COR-L47 (cell line): ENCODE measurements at regions not wholly inside any gene's neighbourhood (a gene's known extent, or its start where the extent isn't known, plus 50 kb on each side); places are given as distances from the start of the nearest gene placed in this dataset.
A peak's percentile ranks its signal among the peaks of the same experiment; 100 is the strongest.
"Not testable (repeated sequence)": the region's sequence is repeated elsewhere in the genome, so short reads cannot be mapped to it uniquely, and the experiment has no call there.

ENCODE experiments used
- DNase-seq: peaks from one replicate; lab custom pipeline; 2025; lab: John Stamatoyannopoulos, UW

- DNase-seq = no peak
These were observed 200.7 kb downstream of the IPMK start for GRCh38 chr10:58066979-58067378.

DNA sequence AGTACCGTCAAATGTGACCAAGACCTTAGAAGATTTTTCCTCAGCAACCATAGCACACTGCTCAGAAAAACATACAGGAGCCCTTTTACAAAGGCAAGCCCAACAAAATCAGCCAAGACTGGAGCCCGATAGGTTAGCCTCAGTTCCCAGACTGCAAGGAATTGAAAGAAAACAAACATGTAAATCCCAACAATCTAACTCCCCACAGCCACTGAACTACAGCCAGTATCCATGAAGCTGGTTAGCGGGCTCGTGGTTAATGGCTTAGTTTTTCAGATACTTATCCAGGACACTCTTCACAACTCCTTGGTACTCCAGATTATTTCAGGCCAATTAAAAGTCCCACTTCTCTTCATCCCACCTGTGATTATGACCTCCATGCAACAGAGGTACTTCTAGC lies 201.6 kb downstream of the IPMK start:
- no peak for DNase-seq

DNA sequence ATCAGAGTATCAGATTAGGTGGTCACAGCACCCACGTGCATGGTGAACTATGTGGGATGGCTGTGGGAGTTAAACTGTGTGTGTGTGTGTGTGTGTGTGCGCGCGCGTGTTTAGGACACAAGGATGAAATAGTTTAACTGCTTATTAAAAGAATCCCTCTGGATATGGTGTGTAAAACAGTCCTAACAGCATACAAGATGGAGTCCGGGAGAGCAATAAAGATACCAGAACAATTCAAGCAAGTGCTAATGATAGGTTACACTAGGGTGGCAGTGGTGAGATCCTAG lies 202.2 kb downstream of the IPMK start:
- DNase-seq = no peak

GRCh38 chr10:58064714-58065528 lies 202.8 kb downstream of the IPMK start:
- peak; percentile 26 for DNase-seq

GRCh38 chr10:58063861-58064480 lies 203.7 kb downstream of the IPMK start:
- no peak for DNase-seq

- DNase-seq = not testable (repeated sequence)
These were observed 209.0 kb downstream of the IPMK start for GRCh38 chr10:58058683-58059082.

- no peak for DNase-seq
These were observed 212.8 kb downstream of the IPMK start for GRCh38 chr10:58054881-58055280.

GRCh38 chr10:58052772-58053171 lies 214.9 kb downstream of the IPMK start:
- no peak for DNase-seq

- DNase-seq = no peak
These were observed 217.1 kb downstream of the IPMK start for GRCh38 chr10:58050575-58050974.

DNA sequence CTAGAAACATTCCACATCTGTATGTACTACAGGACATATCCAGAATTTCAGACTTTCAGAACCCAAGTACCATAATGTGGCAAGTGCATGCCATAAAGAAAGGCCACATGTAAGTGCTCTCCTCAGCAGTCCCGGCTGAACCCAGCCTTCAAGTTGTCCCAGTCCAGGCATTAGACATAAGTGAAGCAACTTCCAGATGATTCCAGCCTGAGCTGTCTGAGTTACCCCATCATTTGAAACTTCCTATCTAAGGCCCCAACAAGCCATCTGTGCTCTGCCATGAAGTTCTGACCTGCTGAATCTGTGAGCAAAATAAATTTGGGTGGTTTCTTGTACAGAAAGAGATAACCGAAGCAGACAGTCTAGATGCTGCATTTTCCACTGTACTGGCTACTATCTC lies 218.8 kb downstream of the IPMK start:
- DNase-seq = no peak

DNA sequence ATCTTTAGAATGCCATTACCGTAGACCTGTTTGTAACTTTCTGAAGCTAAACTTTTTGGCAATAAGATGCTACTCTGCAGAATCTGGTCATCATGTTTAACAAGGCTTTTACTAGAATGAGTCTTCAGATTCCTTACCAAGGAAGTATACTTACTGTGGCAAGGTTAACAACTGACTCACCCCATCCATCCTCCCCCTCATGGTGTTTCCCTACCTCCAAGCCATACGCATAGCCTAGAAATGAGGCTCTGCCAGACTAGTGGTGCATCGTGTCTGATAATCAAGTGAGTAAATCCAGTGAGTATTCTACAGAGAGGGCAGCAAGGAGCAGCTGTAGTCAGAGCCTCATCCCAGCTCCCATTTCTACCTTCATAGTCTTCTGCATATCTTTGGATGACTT lies 223.6 kb downstream of the IPMK start:
- no peak for DNase-seq

DNA sequence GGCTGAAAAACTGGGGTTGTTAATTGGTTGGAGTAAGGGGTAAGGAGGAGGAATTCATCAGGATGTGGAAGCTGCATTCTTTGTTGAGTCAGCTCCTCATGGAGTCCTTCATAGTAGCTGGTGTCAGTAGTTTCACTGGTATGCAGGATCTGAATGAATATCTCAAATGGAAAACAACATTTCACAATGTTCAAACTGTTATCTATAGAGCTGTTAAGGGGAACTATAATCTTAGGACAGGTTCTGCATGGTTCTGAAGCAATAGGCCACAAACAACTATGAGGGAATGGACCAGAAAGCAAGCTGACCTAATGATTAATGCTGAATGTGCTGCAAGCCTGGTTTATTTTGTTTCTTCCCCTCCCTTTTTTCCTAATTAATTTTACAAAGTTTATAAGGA lies 225.8 kb downstream of the IPMK start:
- DNase-seq = no peak

GRCh38 chr10:58030208-58030607 lies 237.5 kb downstream of the IPMK start:
- DNase-seq = no peak

DNA sequence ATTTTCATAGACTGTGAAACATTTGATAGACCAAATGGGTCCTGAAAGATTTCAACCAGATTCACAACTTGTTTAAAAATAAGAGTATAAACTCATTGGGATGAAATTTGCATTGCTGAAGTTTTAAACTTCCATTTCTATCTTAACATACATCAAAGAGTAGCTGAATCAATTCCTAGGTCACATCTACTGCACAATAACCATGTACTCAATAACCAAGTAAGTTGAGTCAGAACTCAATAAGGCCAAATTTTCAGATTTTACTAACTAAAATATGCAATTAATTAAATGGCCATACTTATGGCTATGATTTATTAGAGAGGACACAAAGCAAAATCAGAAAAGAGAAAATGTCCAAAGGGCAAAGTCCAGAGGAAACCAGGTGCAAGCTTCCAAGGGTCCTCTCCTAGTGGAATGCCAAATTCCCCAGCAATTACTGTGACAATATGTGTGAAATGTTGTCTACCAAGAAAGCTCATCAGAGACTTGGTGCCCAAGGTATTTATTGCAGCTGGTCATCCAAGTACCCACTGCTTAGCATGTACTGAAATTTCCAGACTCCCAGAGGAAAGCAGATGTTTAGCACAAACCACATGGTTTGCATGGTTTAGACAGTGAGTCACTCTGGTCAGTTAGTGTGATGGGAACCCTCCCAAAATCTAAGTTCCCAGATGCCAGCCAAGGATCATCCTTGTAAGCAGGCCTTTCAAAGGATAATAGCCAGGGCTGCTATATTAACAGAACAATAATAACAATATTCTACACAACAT lies 238.9 kb downstream of the IPMK start:
- no peak for DNase-seq

DNA sequence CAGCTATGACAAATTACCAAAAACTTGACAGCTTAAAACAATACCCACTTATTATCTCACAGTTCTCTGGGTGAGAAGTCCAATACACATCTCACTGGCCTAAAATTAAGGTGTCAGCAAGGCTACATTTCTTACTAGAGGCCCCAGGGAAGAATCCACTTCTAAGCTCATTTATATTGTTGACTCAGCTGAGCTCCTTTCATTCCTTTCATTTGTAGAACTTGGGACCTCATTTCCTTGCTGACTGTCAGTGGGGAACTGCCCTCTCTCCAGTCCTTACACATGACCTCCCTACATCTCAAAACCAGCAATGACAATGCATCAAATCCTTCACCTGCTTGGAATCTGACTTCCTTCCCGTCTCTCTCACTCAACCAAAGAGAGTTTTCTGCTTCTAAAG lies 240.3 kb downstream of the IPMK start:
- peak; percentile 25 for DNase-seq

- no peak for DNase-seq
These were observed 241.7 kb downstream of the IPMK start for GRCh38 chr10:58026036-58026435.

GRCh38 chr10:58023341-58024073 lies 244.2 kb downstream of the IPMK start:
- no peak for DNase-seq

DNA sequence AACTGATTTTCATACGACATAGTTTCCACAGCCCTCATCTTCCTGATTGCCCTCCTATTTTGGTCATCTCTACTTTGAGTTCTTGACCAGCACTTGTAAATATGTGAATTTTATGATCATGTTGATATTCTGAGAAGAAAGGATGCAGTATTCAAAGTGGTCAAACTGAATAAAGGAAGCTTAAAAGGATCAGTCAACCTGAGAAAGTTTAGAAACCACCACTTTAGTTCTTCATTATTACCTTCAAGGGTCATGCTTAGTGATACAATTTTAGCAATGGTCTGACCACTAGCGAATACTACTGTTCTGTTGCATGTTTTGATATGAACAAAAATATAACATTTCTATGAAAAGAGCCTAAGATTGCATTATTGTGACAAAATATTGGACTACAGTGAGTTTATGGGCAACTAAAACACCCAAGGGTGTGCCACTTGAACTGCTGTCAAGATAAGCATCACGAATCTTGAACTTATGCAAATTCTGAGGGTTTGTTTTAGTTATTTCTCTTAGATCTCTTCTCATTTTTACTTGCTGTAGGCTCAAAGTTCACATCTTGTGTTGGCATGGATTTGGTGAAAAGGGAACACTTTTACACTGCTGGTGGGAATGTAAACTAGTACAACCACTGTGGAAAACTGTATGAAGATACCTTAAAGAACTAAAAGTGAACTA lies 247.7 kb downstream of the IPMK start:
- no peak for DNase-seq

DNA sequence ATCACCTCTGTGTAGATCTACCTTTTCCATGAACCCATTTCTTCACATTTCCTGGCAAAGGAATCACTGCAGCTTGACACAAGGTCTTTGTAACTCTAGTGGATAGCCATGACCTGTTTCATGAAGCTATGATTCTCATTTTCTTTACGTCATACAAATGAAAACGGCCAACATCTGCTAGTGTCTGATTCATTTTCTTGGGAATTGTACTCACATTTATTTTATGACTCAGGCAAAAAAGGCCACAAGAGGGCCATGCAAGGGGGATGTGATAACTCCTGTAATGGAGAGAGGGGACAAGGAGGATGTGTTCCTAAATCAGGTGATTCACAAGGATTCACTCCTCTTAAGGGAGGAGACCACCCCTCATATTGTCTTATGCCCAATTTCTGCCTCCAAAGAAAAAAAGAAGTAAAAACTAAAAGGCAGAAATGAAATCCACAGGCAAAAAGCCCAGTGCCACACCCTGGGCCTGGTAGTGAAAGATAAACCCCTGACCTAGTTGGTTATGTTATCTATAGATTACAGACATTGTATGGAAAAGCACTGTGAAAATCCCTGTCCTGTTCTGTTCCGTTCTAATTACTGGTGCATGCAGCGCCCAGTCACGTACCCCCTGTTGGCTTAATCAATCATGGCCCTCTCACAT lies 249.9 kb downstream of the IPMK start:
- DNase-seq = no peak

DNA sequence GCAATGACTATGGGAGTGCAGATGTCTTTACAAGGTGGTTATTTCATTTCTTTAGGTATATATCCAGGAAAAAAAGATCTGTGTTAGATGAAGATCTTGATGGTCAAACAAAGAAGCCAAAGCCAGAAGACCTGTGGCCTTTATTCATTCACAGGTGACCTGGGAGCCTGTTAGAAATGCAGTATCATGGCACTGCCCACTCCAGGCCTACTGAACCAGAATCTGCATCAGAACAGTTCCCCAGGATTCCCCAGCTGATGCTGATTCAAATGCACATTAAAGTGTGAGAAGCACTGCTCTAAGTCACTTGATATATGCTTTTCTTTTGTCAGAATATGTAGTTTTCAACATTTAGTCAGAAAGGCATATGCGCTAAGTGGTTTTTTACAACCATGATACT lies 251.1 kb downstream of the IPMK start:
- DNase-seq = no peak

GRCh38 chr10:58014436-58014835 lies 253.3 kb downstream of the IPMK start:
- DNase-seq = no peak
